Lower leg skin (tissue), 3 donors: ENCODE measurements at regions not wholly inside any gene's neighbourhood (a gene's known extent, or its start where the extent isn't known, plus 50 kb on each side); places are given as distances from the start of the nearest gene placed in this dataset.

ENCODE experiments used
- CTCF ChIP-seq, 3 donors: fragments of 450-650 bp; IDR thresholded peaks; one replicate each; pipeline ENCODE4 v1.5.1; 2016; ENCODE audit warnings: antibody characterized with exemption in 3 of 3, mild to moderate bottlenecking in 3 of 3, moderate library complexity in 2 of 3
- POLR2A ChIP-seq, 2 donors: fragments of 450-650 bp; IDR thresholded peaks; one replicate each; pipeline ENCODE4 v1.6.1; 2016 to 2017; ENCODE audit warnings: antibody characterized with exemption in 2 of 2, mild to moderate bottlenecking in 1 of 2, moderate library complexity in 1 of 2

DNA sequence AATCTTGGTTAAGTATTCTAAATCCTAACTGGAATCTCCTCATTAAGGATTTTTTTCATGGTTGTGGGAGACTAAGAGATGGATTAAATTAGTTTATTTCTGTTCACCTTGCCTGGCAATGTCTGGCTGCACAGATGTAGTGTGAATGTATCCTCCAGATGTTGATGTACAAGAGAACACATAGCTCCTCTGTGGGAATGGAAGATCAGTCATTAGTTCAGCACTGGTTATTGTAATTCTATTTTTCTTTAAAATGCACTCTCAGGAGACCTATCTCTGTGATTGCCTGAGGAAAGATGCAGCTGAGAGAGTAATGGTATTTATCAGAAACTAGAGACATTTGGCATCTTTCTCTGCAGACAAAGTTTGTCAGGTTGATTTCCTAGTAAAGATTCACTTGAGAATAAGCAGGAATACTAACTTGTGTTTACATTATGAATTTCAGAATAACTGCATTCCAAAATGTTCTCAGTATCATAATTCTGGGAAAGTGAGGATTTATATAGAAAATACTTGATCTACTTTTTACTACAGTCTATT, 178.6 kb downstream of the GIPC2 start:
- no peak for TF ChIP-seq CTCF (IDR thresholded peaks at IDR 0.05)
- no peak for TF ChIP-seq POLR2A (IDR thresholded peaks at IDR 0.05)
